ENCODE measurements at regions not wholly inside any gene's neighbourhood (a gene's known extent, or its start where the extent isn't known, plus 50 kb on each side); places are given as distances from the start of the nearest gene placed in this dataset.

- H3K4me3 ChIP-seq (ENCODE audit: low read depth, low read length), result no peak overlapping the region
- no peak for DNase-seq (ENCODE audit: low read depth)
- no peak for TF ChIP-seq CTCF (IDR thresholded peaks at IDR 0.05; ENCODE audit: insufficient read depth, low read length)
Measured at GRCh38 chr5:165175041-165175440, 1669.6 kb downstream of the MAT2B start.

GRCh38 chr5:165184183-165184582, 1678.8 kb downstream of the MAT2B start:
- H3K4me3 ChIP-seq (ENCODE audit: low read depth, low read length), result no peak overlapping the region
- no peak for DNase-seq (ENCODE audit: low read depth)
- TF ChIP-seq CTCF (IDR thresholded peaks at IDR 0.05; ENCODE audit: insufficient read depth, low read length), result no peak

GRCh38 chr5:165185716-165186115, 1680.3 kb downstream of the MAT2B start:
- TF ChIP-seq CTCF (IDR thresholded peaks at IDR 0.05; ENCODE audit: insufficient read depth, low read length), result no peak
- no peak for DNase-seq (ENCODE audit: low read depth)
- no peak overlapping the region for H3K4me3 ChIP-seq (ENCODE audit: low read depth, low read length)

- H3K4me3 ChIP-seq (ENCODE audit: low read depth, low read length), result no peak overlapping the region
- DNase-seq (ENCODE audit: low read depth), result no peak
- no peak for TF ChIP-seq CTCF (IDR thresholded peaks at IDR 0.05; ENCODE audit: insufficient read depth, low read length)
Measured at GRCh38 chr5:165187815-165188214, 1682.4 kb downstream of the MAT2B start.

- no peak overlapping the region for H3K4me3 ChIP-seq (ENCODE audit: low read depth, low read length)
- no peak for DNase-seq (ENCODE audit: low read depth)
- TF ChIP-seq CTCF (IDR thresholded peaks at IDR 0.05; ENCODE audit: insufficient read depth, low read length), result no peak
Measured at GRCh38 chr5:165188556-165189175, 1683.2 kb downstream of the MAT2B start.

GRCh38 chr5:165196961-165197360, 1691.5 kb downstream of the MAT2B start:
- no peak overlapping the region for H3K4me3 ChIP-seq (ENCODE audit: low read depth, low read length)
- DNase-seq (ENCODE audit: low read depth), result no peak
- TF ChIP-seq CTCF (IDR thresholded peaks at IDR 0.05; ENCODE audit: insufficient read depth, low read length), result no peak

- no peak overlapping the region for H3K4me3 ChIP-seq (ENCODE audit: low read depth, low read length)
- no peak for TF ChIP-seq CTCF (IDR thresholded peaks at IDR 0.05; ENCODE audit: insufficient read depth, low read length)
- DNase-seq (ENCODE audit: low read depth), result peak; percentile 28
Measured at GRCh38 chr5:165201369-165201768, 1696.0 kb downstream of the MAT2B start.
